ENCODE measurements at regions not wholly inside any gene's neighbourhood (a gene's known extent, or its start where the extent isn't known, plus 50 kb on each side); places are given as distances from the start of the nearest gene placed in this dataset.

GRCh38 chr4:126526335-126526734, 1106.4 kb upstream of the INTU start:
- intact Hi-C loops (cut with DNase I), result no loop called here
- WGBS, 3 donors, result 74 to 84% (median 78%) methylated on average over 2 of the region's 2 CpGs
- no peak for TF ChIP-seq CTCF (IDR thresholded peaks at IDR 0.05)
- no peaks in the 10 kb centered on the region for H3K27me3 ChIP-seq (ENCODE audit: insufficient read depth in 3 of 3, low read length in 2 of 3)
- no peaks in the 10 kb centered on the region for H3K36me3 ChIP-seq (ENCODE audit: insufficient read depth in 1 of 2, low read depth in 1 of 2)
- H3K9me3 ChIP-seq, result no peaks in the 10 kb centered on the region
- H3K4me1 ChIP-seq, result no peaks in the 10 kb centered on the region
- ATAC-seq (no peak), DNase-seq (no peak)
- H3K4me3 ChIP-seq, result no peak overlapping the region
- no peak overlapping the region for H3K27ac ChIP-seq

GRCh38 chr4:126529997-126530396, 1102.8 kb upstream of the INTU start:
- H3K36me3 ChIP-seq (ENCODE audit: insufficient read depth in 1 of 2, low read depth in 1 of 2), result no peaks in the 10 kb centered on the region
- 70 to 74% (median 72%) methylated on average over 2 of the region's 2 CpGs for WGBS, 3 donors
- no peak for DNase-seq
- no peaks in the 10 kb centered on the region for H3K9me3 ChIP-seq
- no peak overlapping the region for H3K4me3 ChIP-seq
- H3K27ac ChIP-seq, result no peak overlapping the region
- no peaks in the 10 kb centered on the region for H3K27me3 ChIP-seq (ENCODE audit: insufficient read depth in 3 of 3, low read length in 2 of 3)
- no peak for ATAC-seq
- intact Hi-C loops (cut with DNase I), result no loop called here
- no peaks in the 10 kb centered on the region for H3K4me1 ChIP-seq
- no peak for TF ChIP-seq CTCF (IDR thresholded peaks at IDR 0.05)

GRCh38 chr4:126530996-126531585, 1101.7 kb upstream of the INTU start:
- H3K4me3 ChIP-seq, result no peak overlapping the region
- H3K27me3 ChIP-seq (ENCODE audit: insufficient read depth in 3 of 3, low read length in 2 of 3), result no peaks in the 10 kb centered on the region
- no peaks in the 10 kb centered on the region for H3K4me1 ChIP-seq
- no peak for ATAC-seq
- no peak for DNase-seq
- TF ChIP-seq CTCF (IDR thresholded peaks at IDR 0.05), result no peak
- H3K36me3 ChIP-seq (ENCODE audit: insufficient read depth in 1 of 2, low read depth in 1 of 2), result no peaks in the 10 kb centered on the region
- no peak overlapping the region for H3K27ac ChIP-seq
- no peaks in the 10 kb centered on the region for H3K9me3 ChIP-seq
- intact Hi-C loops (cut with DNase I), result no loop called here

GRCh38 chr4:126532527-126532926, 1100.2 kb upstream of the INTU start:
- Histone ChIP-seq H3K4me3 (no peak overlapping the region), H3K27ac (no peak overlapping the region), H3K36me3 (ENCODE audit: insufficient read depth in 1 of 2, low read depth in 1 of 2) (no peaks in the 10 kb centered on the region), H3K9me3 (no peaks in the 10 kb centered on the region), H3K4me1 (no peaks in the 10 kb centered on the region), H3K27me3 (ENCODE audit: insufficient read depth in 3 of 3, low read length in 2 of 3) (no peaks in the 10 kb centered on the region)
- intact Hi-C loops (cut with DNase I), result no loop called here
- no peak for ATAC-seq
- WGBS, 3 donors, result 92 to 96% (median 92%) methylated on average over 1 of the region's 1 CpG
- DNase-seq, result no peak
- no peak for TF ChIP-seq CTCF (IDR thresholded peaks at IDR 0.05)

- intact Hi-C loops (cut with DNase I), result no loop called here
- DNase-seq, result no peak
- H3K27ac ChIP-seq, result no peak overlapping the region
These were observed 1099.5 kb upstream of the INTU start for GRCh38 chr4:126533146-126533805.

More at GRCh38 chr4:126533146-126533805, 1099.5 kb upstream of the INTU start:
- no peaks in the 10 kb centered on the region for H3K9me3 ChIP-seq
- ATAC-seq, result no peak
- no peaks in the 10 kb centered on the region for H3K4me1 ChIP-seq
- no peak overlapping the region for H3K4me3 ChIP-seq
- H3K27me3 ChIP-seq (ENCODE audit: insufficient read depth in 3 of 3, low read length in 2 of 3), result no peaks in the 10 kb centered on the region
- 27 to 31% (median 29%) methylated on average over 5 of the region's 5 CpGs for WGBS, 3 donors
- H3K36me3 ChIP-seq (ENCODE audit: insufficient read depth in 1 of 2, low read depth in 1 of 2), result no peaks in the 10 kb centered on the region
- no peak for TF ChIP-seq CTCF (IDR thresholded peaks at IDR 0.05)

Data from psoas muscle (tissue), 7 donors.